ENCODE measurements at regions not wholly inside any gene's neighbourhood (a gene's known extent, or its start where the extent isn't known, plus 50 kb on each side); places are given as distances from the start of the nearest gene placed in this dataset.
"Not testable (repeated sequence)": the region's sequence is repeated elsewhere in the genome, so short reads cannot be mapped to it uniquely, and the experiment has no call there.

- DNase-seq = not testable (repeated sequence)
Measured at GRCh38 chr21:9001890-9002663, 1519.3 kb upstream of the TPTE start.

- not testable (repeated sequence) for DNase-seq
Measured at GRCh38 chr21:9003909-9004814, 1517.2 kb upstream of the TPTE start.

GRCh38 chr21:9004815-9005518, 1516.4 kb upstream of the TPTE start:
- not testable (repeated sequence) for DNase-seq

- DNase-seq = not testable (repeated sequence)
Measured at GRCh38 chr21:9005671-9006070, 1515.7 kb upstream of the TPTE start.

GRCh38 chr21:9006111-9006510, 1515.3 kb upstream of the TPTE start:
- DNase-seq = not testable (repeated sequence)

- DNase-seq = not testable (repeated sequence)
Measured at GRCh38 chr21:9006553-9007323, 1514.6 kb upstream of the TPTE start.

GRCh38 chr21:9008636-9009035, 1512.7 kb upstream of the TPTE start:
- DNase-seq = no peak

GRCh38 chr21:9009267-9010016, 1511.9 kb upstream of the TPTE start:
- not testable (repeated sequence) for DNase-seq

GRCh38 chr21:9010121-9010795, 1511.1 kb upstream of the TPTE start:
- not testable (repeated sequence) for DNase-seq

- not testable (repeated sequence) for DNase-seq
Measured at GRCh38 chr21:9010936-9011890, 1510.2 kb upstream of the TPTE start.

- not testable (repeated sequence) for DNase-seq
Measured at GRCh38 chr21:9011916-9012315, 1509.5 kb upstream of the TPTE start.

GRCh38 chr21:9013502-9014242, 1507.7 kb upstream of the TPTE start:
- not testable (repeated sequence) for DNase-seq

GRCh38 chr21:9014243-9014734, 1507.1 kb upstream of the TPTE start:
- DNase-seq = not testable (repeated sequence)

GRCh38 chr21:9015483-9016197, 1505.7 kb upstream of the TPTE start:
- not testable (repeated sequence) for DNase-seq

- DNase-seq = not testable (repeated sequence)
Measured at GRCh38 chr21:9017206-9017605, 1504.2 kb upstream of the TPTE start.

GRCh38 chr21:9018731-9019253, 1502.6 kb upstream of the TPTE start:
- DNase-seq = not testable (repeated sequence)

- DNase-seq = not testable (repeated sequence)
Measured at GRCh38 chr21:9024006-9024767, 1497.2 kb upstream of the TPTE start.
